Thoracic aorta (tissue), 2 donors: ENCODE measurements at regions not wholly inside any gene's neighbourhood (a gene's known extent, or its start where the extent isn't known, plus 50 kb on each side); places are given as distances from the start of the nearest gene placed in this dataset.
A peak's percentile ranks its signal among the peaks of the same experiment; 100 is the strongest.

Source experiments
- ATAC-seq: fragments of 150-250 bp; one replicate; pipeline ENCODE4 v1.8.0; 2017; ENCODE audit warnings: low read depth; ENCODE audit not compliant: insufficient number of reproducible peaks, low FRiP score
- DNase-seq: peaks from one replicate; pipeline ENCODE4 v3.0.0-alpha.2; 2020; ENCODE audit warnings: low spot score
- H3K27ac ChIP-seq, 2 donors: fragments of 200-600 bp; sonication (generic); 1 replicate in 1 of 2; 2 replicates in 1 of 2; pipeline ENCODE4 v1.5.1; 2016; ENCODE audit warnings: mild to moderate bottlenecking in 2 of 2, moderate library complexity in 2 of 2
- H3K27me3 ChIP-seq: fragments of 200-600 bp; sonication (generic); replicated peaks from 2 replicates; pipeline ENCODE4 v1.6.0; 2016; ENCODE audit warnings: mild to moderate bottlenecking; ENCODE audit not compliant: insufficient read depth
- H3K36me3 ChIP-seq: fragments of 200-600 bp; sonication (generic); one replicate; pipeline ENCODE4 v1.5.1; 2016
- H3K4me1 ChIP-seq, 2 donors: fragments of 200-600 bp; sonication (generic); 1 replicate in 1 of 2; 2 replicates in 1 of 2; pipeline versions ENCODE4 v1.5.1 to v1.6.0; 2016; ENCODE audit warnings: low read depth in 2 of 2, mild to moderate bottlenecking in 1 of 2; ENCODE audit not compliant: control insufficient read depth in 1 of 2
- H3K4me3 ChIP-seq: fragments of 200-600 bp; sonication (generic); 2 replicates; pipeline ENCODE4 v1.5.1; 2016; ENCODE audit warnings: mild to moderate bottlenecking
- H3K9me3 ChIP-seq: fragments of 200-600 bp; sonication (generic); 2 replicates; pipeline ENCODE4 v1.5.1; 2016
- TF ChIP-seq, protein P1 (sequence below): fragments of 200-600 bp; sonication (generic); IDR thresholded peaks from one replicate; pipeline ENCODE4 v1.5.1; 2019; ENCODE audit warnings: antibody characterized with exemption

GRCh38 chr15:62390791-62391640, 225.9 kb upstream of the C2CD4B start:
- Histone ChIP-seq H3K27me3 (no peaks in the 10 kb centered on the region), H3K4me1 (peaks cover 8 to 31% of the 10 kb centered on the region in 2 donors), H3K9me3 (no peaks in the 10 kb centered on the region), H3K4me3 (peak overlapping the region; percentile 98), H3K27ac (peak overlapping the region; percentile 83), H3K36me3 (no peaks in the 10 kb centered on the region)
- TF ChIP-seq, protein P1, sequence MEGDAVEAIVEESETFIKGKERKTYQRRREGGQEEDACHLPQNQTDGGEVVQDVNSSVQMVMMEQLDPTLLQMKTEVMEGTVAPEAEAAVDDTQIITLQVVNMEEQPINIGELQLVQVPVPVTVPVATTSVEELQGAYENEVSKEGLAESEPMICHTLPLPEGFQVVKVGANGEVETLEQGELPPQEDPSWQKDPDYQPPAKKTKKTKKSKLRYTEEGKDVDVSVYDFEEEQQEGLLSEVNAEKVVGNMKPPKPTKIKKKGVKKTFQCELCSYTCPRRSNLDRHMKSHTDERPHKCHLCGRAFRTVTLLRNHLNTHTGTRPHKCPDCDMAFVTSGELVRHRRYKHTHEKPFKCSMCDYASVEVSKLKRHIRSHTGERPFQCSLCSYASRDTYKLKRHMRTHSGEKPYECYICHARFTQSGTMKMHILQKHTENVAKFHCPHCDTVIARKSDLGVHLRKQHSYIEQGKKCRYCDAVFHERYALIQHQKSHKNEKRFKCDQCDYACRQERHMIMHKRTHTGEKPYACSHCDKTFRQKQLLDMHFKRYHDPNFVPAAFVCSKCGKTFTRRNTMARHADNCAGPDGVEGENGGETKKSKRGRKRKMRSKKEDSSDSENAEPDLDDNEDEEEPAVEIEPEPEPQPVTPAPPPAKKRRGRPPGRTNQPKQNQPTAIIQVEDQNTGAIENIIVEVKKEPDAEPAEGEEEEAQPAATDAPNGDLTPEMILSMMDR = no peak
- ATAC-seq = peak; percentile 13
- no peak for DNase-seq

DNA sequence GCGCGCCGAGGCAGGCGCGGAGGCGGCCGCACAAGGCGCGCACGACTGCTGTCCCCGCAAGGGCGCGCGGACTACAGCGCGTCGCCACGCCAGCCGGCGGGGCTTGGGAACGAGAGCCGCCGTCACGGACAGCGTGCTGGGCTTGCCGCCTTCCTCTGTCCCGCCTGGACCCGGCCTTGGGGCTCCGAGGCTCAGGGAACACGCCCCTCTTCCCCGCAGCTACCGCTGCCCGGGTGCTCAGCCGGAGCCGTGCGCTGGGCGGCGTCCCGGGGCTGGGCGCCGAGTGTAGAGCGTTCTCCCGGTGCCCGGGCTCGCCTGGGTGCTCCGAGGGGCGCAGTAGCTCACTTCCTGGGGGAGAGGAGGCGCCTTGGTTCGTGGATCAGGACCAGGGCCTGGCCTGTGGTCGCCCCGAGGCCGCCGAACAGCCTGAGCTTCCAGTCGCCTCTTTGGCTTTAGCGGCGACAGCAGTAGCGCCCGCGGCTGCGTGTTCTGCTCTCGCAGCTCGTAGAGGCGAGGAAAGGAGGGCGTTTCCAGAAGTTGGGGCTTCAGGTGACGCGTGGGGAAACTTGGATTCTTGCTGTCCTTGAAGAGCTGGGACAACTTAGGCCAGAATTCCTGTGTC, 226.7 kb upstream of the C2CD4B start:
- no peaks in the 10 kb centered on the region for H3K9me3 ChIP-seq
- no peak for DNase-seq

GRCh38 chr15:62392376-62392775, 227.3 kb upstream of the C2CD4B start:
- peak overlapping the region; percentile 98 for H3K4me3 ChIP-seq
- TF ChIP-seq, protein P1 = no peak
- ATAC-seq (no peak), DNase-seq (no peak)
- peaks cover 8 to 37% of the 10 kb centered on the region in 2 donors for H3K4me1 ChIP-seq
- H3K27ac ChIP-seq = peak overlapping the region; percentile 83
- no peaks in the 10 kb centered on the region for H3K36me3 ChIP-seq
- H3K9me3 ChIP-seq = no peaks in the 10 kb centered on the region
- no peaks in the 10 kb centered on the region for H3K27me3 ChIP-seq

More for the DNA sequence above, 226.7 kb upstream of the C2CD4B start:
- no peak for ATAC-seq
- TF ChIP-seq, protein P1 = peak; percentile 39
- peak overlapping the region; percentile 98 for H3K4me3 ChIP-seq
- no peaks in the 10 kb centered on the region for H3K27me3 ChIP-seq
- peaks cover 8 to 36% of the 10 kb centered on the region in 2 donors for H3K4me1 ChIP-seq
- H3K36me3 ChIP-seq = no peaks in the 10 kb centered on the region
- peak overlapping the region; percentile 83 for H3K27ac ChIP-seq

GRCh38 chr15:62393196-62393595, 228.1 kb upstream of the C2CD4B start:
- peak overlapping the region; percentile 98 for H3K4me3 ChIP-seq
- ATAC-seq = no peak
- peak overlapping the region; percentile 83 for H3K27ac ChIP-seq

GRCh38 chr15:62394079-62394478, 229.0 kb upstream of the C2CD4B start:
- peaks cover 8 to 41% of the 10 kb centered on the region in 2 donors for H3K4me1 ChIP-seq
- no peaks in the 10 kb centered on the region for H3K27me3 ChIP-seq
- TF ChIP-seq, protein P1 = no peak
- H3K27ac ChIP-seq = peak overlapping the region; percentile 83
- H3K36me3 ChIP-seq = no peaks in the 10 kb centered on the region
- H3K9me3 ChIP-seq = no peaks in the 10 kb centered on the region
- ATAC-seq (no peak), DNase-seq (no peak)
- no peak overlapping the region for H3K4me3 ChIP-seq

More at GRCh38 chr15:62393196-62393595, 228.1 kb upstream of the C2CD4B start:
- Histone ChIP-seq H3K4me1 (peaks cover 8 to 37% of the 10 kb centered on the region in 2 donors), H3K36me3 (no peaks in the 10 kb centered on the region), H3K9me3 (no peaks in the 10 kb centered on the region), H3K27me3 (no peaks in the 10 kb centered on the region)
- TF ChIP-seq, protein P1 = no peak
- no peak for DNase-seq
